ENCODE measurements at regions not wholly inside any gene's neighbourhood (a gene's known extent, or its start where the extent isn't known, plus 50 kb on each side); places are given as distances from the start of the nearest gene placed in this dataset.
A peak's percentile ranks its signal among the peaks of the same experiment; 100 is the strongest.

DNA sequence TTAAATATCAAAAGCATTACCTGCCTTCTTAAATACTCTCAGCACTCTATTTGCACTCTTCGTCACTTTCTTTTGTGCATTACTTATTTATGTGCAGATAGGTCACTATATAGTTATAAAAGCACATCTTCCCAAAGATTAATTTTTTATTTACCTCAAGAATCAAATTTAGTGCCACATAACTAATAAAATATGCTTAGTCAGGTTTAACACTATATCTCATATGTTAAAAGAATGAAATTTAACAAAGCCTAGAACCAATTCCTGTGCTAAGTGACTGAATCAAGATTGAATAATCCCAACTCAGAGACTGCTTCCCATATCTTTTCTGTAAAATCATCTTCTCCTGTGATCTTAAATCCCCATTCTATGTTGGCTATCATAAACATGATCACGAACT is 957.5 kb upstream of the NXPH2 start:
- POLR2A ChIA-PET = no interaction called here
- BruUV-seq (replicated peaks) = no TSS peak
- DNase-seq (ENCODE audit: extremely low read depth in 1 of 4, low spot score in 3 of 4) (no peak), ATAC-seq (no peak), FAIRE-seq (no peak)
- Histone ChIP-seq H3K4me3 (no peak overlapping the region), H3K4me2 (ENCODE audit: insufficient read depth, low read length) (no peak overlapping the region), H3K27me3 (ENCODE audit: control insufficient read depth in 2 of 2, insufficient read depth in 2 of 2, low read length in 2 of 2) (no peaks in the 10 kb centered on the region), H3K79me2 (ENCODE audit: control insufficient read depth, insufficient read depth, low read length) (no peaks in the 10 kb centered on the region), H4K20me1 (replicated peaks; ENCODE audit: control insufficient read depth, insufficient read depth, low read length) (no peaks in the 10 kb centered on the region), H3K9ac (ENCODE audit: insufficient read depth in 1 of 2, low read depth in 2 of 2, low read length in 2 of 2) (no peak overlapping the region), H3K27ac (ENCODE audit: extremely low read depth, low read depth, low read length) (no peak overlapping the region), H2AFZ (ENCODE audit: low read depth, low read length) (no peak overlapping the region), H3K36me3 (ENCODE audit: control insufficient read depth, insufficient read depth, low read length) (no peaks in the 10 kb centered on the region), H3K9me3 (replicated peaks; ENCODE audit: control insufficient read depth, insufficient read depth, low read depth, low read length) (no peaks in the 10 kb centered on the region), H3K4me1 (replicated peaks in 1 of 2; ENCODE audit: control insufficient read depth in 2 of 2, insufficient read depth in 2 of 2, low read length in 2 of 2) (no peaks in the 10 kb centered on the region), H3K9me1 (ENCODE audit: control insufficient read depth, insufficient read depth, low read length) (no peaks in the 10 kb centered on the region)
- in situ Hi-C loops (cut with MboI) (no loop called here), intact Hi-C loops (cut with micrococcal nuclease) (no loop called here)
- TF ChIP-seq ZNF316 (IDR thresholded peaks at IDR 0.05) = peak; percentile 49; the same call in 1 of the 2 replicates
- no peak for TF ChIP-seq ELF1 (tag; IDR thresholded peaks at IDR 0.05)
- CTCF ChIA-PET (ENCODE audit: low intra/inter-chr PET ratio) = no interaction called here
- WGBS (ENCODE audit: insufficient coverage, low coverage, missing lambda C conversion rate) = 0% methylated on average over 2 of the region's 2 CpGs

DNA sequence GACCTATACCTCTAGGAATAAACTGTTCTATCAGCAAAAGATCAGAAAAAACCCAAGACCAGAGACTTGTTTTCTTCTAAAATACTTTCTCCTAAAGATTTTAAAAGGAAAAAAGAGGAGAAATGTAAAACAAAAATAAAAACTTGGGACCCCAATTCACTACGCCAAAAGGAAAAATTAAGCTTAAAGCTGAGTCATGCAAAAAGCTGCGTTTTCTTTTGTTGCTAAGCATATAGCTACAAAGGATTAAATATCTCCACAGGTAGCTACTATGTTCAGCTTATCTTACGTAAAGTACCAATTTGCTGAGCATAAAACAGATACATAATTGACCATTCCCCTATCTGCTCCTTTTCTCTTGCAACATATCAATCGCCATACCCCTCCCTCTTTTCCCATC is 950.0 kb upstream of the NXPH2 start:
- H3K9me1 ChIP-seq (ENCODE audit: control insufficient read depth, insufficient read depth, low read length) = no peaks in the 10 kb centered on the region
- ChIA-PET CTCF (ENCODE audit: low intra/inter-chr PET ratio) (no interaction called here), POLR2A (no interaction called here)
- H3K9ac ChIP-seq (ENCODE audit: insufficient read depth in 1 of 2, low read depth in 2 of 2, low read length in 2 of 2) = no peak overlapping the region
- H3K79me2 ChIP-seq (ENCODE audit: control insufficient read depth, insufficient read depth, low read length) = no peaks in the 10 kb centered on the region
- H3K9me3 ChIP-seq (replicated peaks; ENCODE audit: control insufficient read depth, insufficient read depth, low read depth, low read length) = no peaks in the 10 kb centered on the region
- no TSS peak for BruUV-seq (replicated peaks)
- WGBS (ENCODE audit: insufficient coverage, low coverage, missing lambda C conversion rate) = 3% methylated on average over 4 of the region's 4 CpGs
- H3K27me3 ChIP-seq (ENCODE audit: control insufficient read depth in 2 of 2, insufficient read depth in 2 of 2, low read length in 2 of 2) = no peaks in the 10 kb centered on the region
- H3K4me1 ChIP-seq (replicated peaks in 1 of 2; ENCODE audit: control insufficient read depth in 2 of 2, insufficient read depth in 2 of 2, low read length in 2 of 2) = no peaks in the 10 kb centered on the region
- H3K36me3 ChIP-seq (ENCODE audit: control insufficient read depth, insufficient read depth, low read length) = no peaks in the 10 kb centered on the region
- DNase-seq (ENCODE audit: extremely low read depth in 1 of 4, low spot score in 3 of 4) (no peak), ATAC-seq (no peak), FAIRE-seq (no peak)
- no peaks in the 10 kb centered on the region for H4K20me1 ChIP-seq (replicated peaks; ENCODE audit: control insufficient read depth, insufficient read depth, low read length)
- TF ChIP-seq KDM2B (CRISPR knock-in tag; IDR thresholded peaks at IDR 0.05) (no peak), HIVEP1 (CRISPR knock-in tag; IDR thresholded peaks at IDR 0.05) (no peak), ZNF586 (CRISPR knock-in tag; conservative IDR thresholded peaks at IDR 0.05) (no peak), NR2F6 (CRISPR knock-in tag; IDR thresholded peaks at IDR 0.05) (no peak), RFX5 (IDR thresholded peaks at IDR 0.05; ENCODE audit: low read depth, low read length) (no peak), ZFPM2 (CRISPR knock-in tag; IDR thresholded peaks at IDR 0.05) (no peak)
- H3K4me3 ChIP-seq = no peak overlapping the region
- H3K4me2 ChIP-seq (ENCODE audit: insufficient read depth, low read length) = no peak overlapping the region
- in situ Hi-C loops (cut with MboI) = no loop called here
- no peak overlapping the region for H3K27ac ChIP-seq (ENCODE audit: extremely low read depth, low read depth, low read length)
- H2AFZ ChIP-seq (ENCODE audit: low read depth, low read length) = no peak overlapping the region
- intact Hi-C loops (cut with micrococcal nuclease) = no loop called here
